MCF 10A (cell line): ENCODE measurements at regions not wholly inside any gene's neighbourhood (a gene's known extent, or its start where the extent isn't known, plus 50 kb on each side); places are given as distances from the start of the nearest gene placed in this dataset.

Experiments used
- BruUV-seq: library from RNA; stranded (reverse); fragments of 400-500 nt; replicated peaks from 2 replicates; lab custom pipeline; 2021; lab: Mats Ljungman, UMichigan
- CTCF ChIA-PET: fragments of 300-600 bp; sonication (Branson Sonifier 250); formaldehyde crosslinking; extraction: SDS; loops from one replicate; lab custom pipeline; 2021; ENCODE audit warnings: antibody characterized with exemption, inconsistent platforms; lab: Yijun Ruan, JAX
- POLR2A ChIA-PET: fragments of 300-600, 350-650 bp; sonication (Branson Sonifier 250); formaldehyde crosslinking; extraction: SDS; loops from one replicate; lab custom pipeline; 2020; ENCODE audit warnings: antibody characterized with exemption, inconsistent platforms; lab: Yijun Ruan, JAX
- DNase-seq: peaks from one replicate; pipeline ENCODE4 v3.0.0-alpha.2; 2018; ENCODE audit not compliant: unreplicated experiment
- H3K27ac Mint-ChIP-seq: one replicate; pipeline ENCODE4 v1.8.0; 2022; ENCODE audit warnings: mild to moderate bottlenecking, low read depth, mixed read lengths; ENCODE audit not compliant: unreplicated experiment
- H3K27me3 Mint-ChIP-seq: one replicate; pipeline ENCODE4 v1.8.0; 2022; ENCODE audit warnings: mixed read lengths; ENCODE audit not compliant: insufficient read depth, unreplicated experiment
- H3K36me3 Mint-ChIP-seq: one replicate; pipeline ENCODE4 v1.8.0; 2022; ENCODE audit warnings: mild to moderate bottlenecking, moderate library complexity, mixed read lengths; ENCODE audit not compliant: insufficient read depth, unreplicated experiment
- H3K4me1 Mint-ChIP-seq: one replicate; pipeline ENCODE4 v1.8.0; 2022; ENCODE audit warnings: mixed read lengths; ENCODE audit not compliant: insufficient read depth, unreplicated experiment
- H3K4me3 Mint-ChIP-seq: one replicate; pipeline ENCODE4 v1.8.0; 2022; ENCODE audit warnings: mild to moderate bottlenecking, moderate library complexity, mixed read lengths; ENCODE audit not compliant: unreplicated experiment
- H3K9me3 Mint-ChIP-seq: one replicate; pipeline ENCODE4 v1.8.0; 2022; ENCODE audit warnings: mixed read lengths; ENCODE audit not compliant: unreplicated experiment
- intact Hi-C: fragments of 100-400 bp; cut with micrococcal nuclease; formaldehyde crosslinking; loops from 2 replicates; pipeline ENCODE4 v1.14.1; 2022
- TF ChIP-seq, protein P1 (sequence below): fragments of 200-600 bp; IDR thresholded peaks from one replicate; pipeline ENCODE4 v1.8.0; 2022; ENCODE audit warnings: antibody characterized with exemption, mild to moderate bottlenecking; ENCODE audit not compliant: unreplicated experiment

DNA sequence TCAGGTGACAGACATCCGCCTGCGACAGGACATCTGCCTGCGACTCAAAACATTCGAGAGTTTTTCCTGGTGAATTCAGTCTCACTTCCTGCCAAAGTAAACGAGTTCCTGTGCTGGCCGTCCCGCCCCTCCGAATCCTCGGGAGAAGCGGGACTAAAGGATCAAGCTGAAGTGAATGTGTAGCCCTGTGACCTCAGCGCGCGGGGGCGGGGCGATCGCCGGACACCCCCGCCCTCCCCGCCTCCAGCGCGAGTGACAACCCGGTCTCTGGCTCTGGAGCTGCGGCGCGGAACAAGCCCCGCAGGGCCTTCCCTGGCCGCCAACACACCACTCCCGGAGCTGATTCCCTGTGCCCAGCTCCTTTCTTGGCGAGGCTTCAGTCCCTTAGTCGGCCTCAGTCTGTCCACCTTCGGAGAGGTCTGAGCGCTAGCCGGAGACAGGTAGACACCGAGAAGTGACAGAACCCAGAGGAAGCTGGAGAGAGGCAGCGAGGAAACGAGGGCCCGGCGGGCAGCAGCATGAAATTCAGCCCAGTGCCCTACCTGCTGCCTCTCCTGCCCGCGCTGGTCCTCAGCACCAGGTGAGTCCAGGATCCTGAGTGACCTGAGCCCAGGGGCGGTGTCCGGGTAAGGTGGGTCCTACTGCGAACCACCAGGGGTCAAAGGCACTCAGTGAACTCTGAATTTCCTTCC lies 766.4 kb upstream of the LUZP2 start:
- Mint-ChIP-seq H3K4me1 (no peaks in the 10 kb centered on the region), H3K4me3 (no peak overlapping the region), H3K9me3 (no peaks in the 10 kb centered on the region), H3K36me3 (no peaks in the 10 kb centered on the region), H3K27me3 (peaks cover 12% of the 10 kb centered on the region), H3K27ac (no peak overlapping the region)
- no TSS peak for BruUV-seq
- TF ChIP-seq, protein P1, sequence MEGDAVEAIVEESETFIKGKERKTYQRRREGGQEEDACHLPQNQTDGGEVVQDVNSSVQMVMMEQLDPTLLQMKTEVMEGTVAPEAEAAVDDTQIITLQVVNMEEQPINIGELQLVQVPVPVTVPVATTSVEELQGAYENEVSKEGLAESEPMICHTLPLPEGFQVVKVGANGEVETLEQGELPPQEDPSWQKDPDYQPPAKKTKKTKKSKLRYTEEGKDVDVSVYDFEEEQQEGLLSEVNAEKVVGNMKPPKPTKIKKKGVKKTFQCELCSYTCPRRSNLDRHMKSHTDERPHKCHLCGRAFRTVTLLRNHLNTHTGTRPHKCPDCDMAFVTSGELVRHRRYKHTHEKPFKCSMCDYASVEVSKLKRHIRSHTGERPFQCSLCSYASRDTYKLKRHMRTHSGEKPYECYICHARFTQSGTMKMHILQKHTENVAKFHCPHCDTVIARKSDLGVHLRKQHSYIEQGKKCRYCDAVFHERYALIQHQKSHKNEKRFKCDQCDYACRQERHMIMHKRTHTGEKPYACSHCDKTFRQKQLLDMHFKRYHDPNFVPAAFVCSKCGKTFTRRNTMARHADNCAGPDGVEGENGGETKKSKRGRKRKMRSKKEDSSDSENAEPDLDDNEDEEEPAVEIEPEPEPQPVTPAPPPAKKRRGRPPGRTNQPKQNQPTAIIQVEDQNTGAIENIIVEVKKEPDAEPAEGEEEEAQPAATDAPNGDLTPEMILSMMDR, result no peak
- intact Hi-C loops, result no loop called here
- ChIA-PET CTCF (no interaction called here), POLR2A (no interaction called here)
- DNase-seq, result no peak

DNA sequence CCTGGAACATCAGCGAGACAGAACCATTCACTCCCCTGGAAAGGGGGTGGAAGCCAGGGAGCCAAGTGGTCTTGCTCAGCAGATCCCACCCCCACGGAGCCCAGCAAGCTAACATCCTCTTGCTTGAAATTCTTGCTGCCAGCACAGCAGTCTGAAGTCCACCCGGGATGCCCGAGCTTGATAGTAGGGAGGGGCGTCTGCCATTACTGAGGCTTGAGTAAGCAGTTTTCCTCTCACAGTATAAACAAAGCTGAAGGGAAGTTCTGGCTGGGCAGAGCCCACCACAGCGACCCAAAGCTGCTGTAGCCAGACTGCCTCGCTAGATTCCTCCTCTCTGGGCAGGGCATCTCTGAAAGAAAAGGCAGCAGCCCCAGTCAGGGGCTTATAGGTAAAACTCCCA lies 764.8 kb upstream of the LUZP2 start:
- ChIA-PET CTCF (interaction anchor here (0.6 kb wide), 1 partner anchor 618 kb away, joined by 3 read pairs; no protein-coding TSS in a partner anchor), POLR2A (no interaction called here)
- intact Hi-C loops, result no loop called here
- H3K9me3 Mint-ChIP-seq, result no peaks in the 10 kb centered on the region
- no peak for DNase-seq
- H3K27ac Mint-ChIP-seq, result no peak overlapping the region
- no peaks in the 10 kb centered on the region for H3K4me1 Mint-ChIP-seq
- TF ChIP-seq, protein P1, result no peak
- H3K4me3 Mint-ChIP-seq, result no peak overlapping the region
- no TSS peak for BruUV-seq
- H3K27me3 Mint-ChIP-seq, result peaks cover 17% of the 10 kb centered on the region
- no peaks in the 10 kb centered on the region for H3K36me3 Mint-ChIP-seq

DNA sequence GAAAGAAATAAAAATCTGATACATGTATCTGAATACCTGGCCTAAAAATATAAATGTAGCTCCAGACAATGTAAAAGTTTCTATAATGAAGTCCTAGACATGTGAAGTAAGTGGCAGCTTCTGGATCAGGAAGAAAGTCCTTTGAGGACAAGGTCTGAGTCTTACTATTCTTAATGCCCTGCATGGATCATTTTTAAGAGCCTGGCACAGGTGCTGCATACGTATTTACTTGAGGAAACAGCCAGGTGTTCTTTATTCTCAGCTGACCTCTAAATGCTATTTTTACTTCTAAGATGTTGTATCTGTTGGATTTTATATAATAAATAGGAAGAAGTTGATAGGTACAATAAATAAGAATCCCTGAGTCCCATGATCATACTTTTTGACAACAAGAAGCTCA lies 750.0 kb upstream of the LUZP2 start:
- Mint-ChIP-seq H3K4me1 (no peaks in the 10 kb centered on the region), H3K27ac (no peak overlapping the region), H3K36me3 (no peaks in the 10 kb centered on the region), H3K27me3 (peaks cover 62% of the 10 kb centered on the region), H3K9me3 (no peaks in the 10 kb centered on the region), H3K4me3 (no peak overlapping the region)
- ChIA-PET CTCF (no interaction called here), POLR2A (no interaction called here)
- intact Hi-C loops, result no loop called here
- DNase-seq, result no peak
- no TSS peak for BruUV-seq
- TF ChIP-seq, protein P1, result no peak

DNA sequence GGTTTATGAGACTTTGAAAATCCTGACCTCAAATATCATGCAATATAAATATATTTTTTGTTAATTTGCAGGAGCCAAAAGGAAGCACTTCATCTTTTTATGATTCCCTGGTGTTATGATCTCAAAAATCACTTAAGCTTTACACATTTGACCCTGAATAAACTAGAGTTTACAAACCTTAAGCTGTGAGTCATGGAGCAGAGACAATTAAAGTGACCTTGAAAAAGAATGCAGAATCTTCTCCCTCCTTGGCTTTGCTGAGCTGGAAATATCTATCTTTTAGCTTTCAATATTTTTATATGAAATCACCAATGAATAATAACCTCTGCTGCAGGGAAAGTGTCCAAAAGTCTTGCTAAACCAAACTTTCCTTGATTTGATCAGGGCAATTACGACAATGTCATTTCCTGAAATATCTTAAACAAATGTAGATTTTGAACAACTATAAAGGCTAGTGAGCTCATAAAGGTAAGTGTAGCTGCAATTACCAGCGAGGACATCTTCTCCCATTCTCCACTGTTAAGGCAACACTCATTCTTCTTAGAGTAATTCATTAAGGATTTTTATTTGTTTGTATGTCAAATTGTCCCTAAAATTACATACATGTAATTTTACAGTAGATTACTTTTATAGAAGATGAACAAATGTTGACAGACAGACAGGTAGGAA lies 747.0 kb upstream of the LUZP2 start:
- POLR2A ChIA-PET, result interaction anchor here (0.6 kb wide), 1 partner anchor 167 kb away, joined by 4 read pairs; no protein-coding TSS in a partner anchor
- H3K36me3 Mint-ChIP-seq, result no peaks in the 10 kb centered on the region
- no peak overlapping the region for H3K4me3 Mint-ChIP-seq
- TF ChIP-seq, protein P1, result no peak
- no TSS peak for BruUV-seq
- no peak for DNase-seq
- no peak overlapping the region for H3K27ac Mint-ChIP-seq
- no peaks in the 10 kb centered on the region for H3K9me3 Mint-ChIP-seq
- H3K4me1 Mint-ChIP-seq, result no peaks in the 10 kb centered on the region
- CTCF ChIA-PET, result no interaction called here
- H3K27me3 Mint-ChIP-seq, result peaks cover 50% of the 10 kb centered on the region
- intact Hi-C loops, result no loop called here
